ENCODE measurements at regions not wholly inside any gene's neighbourhood (a gene's known extent, or its start where the extent isn't known, plus 50 kb on each side); places are given as distances from the start of the nearest gene placed in this dataset.

DNA sequence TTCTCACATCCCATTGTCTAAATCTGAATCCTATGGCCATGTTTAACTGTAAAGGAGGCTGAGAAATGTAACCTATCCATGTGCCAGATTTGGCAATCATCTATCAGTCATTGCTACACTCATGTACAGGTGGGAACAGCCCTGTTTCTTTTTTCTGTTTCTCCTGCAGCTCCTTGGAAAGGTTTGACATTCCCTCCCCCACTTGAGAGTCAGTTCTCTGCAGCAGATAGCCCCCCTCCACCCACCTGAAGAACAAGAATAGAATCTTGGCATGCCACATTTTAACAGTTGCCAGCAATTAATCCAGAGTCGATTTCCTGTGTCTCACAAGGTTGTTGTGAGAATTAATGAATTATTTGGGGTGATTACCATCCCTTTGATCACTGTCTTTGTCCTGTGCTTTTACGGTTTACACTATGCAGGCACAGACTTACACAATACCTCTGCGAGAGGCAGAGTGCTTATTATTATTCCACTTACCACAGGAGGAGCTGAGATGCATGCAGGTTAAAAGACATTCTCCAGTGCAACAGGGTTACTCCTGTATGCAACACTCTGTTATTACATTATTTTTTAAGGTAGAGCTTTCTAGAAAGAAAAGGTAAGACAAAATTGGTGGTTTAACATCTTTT is 351.0 kb upstream of the THRB start:
- TF ChIP-seq, protein P1, sequence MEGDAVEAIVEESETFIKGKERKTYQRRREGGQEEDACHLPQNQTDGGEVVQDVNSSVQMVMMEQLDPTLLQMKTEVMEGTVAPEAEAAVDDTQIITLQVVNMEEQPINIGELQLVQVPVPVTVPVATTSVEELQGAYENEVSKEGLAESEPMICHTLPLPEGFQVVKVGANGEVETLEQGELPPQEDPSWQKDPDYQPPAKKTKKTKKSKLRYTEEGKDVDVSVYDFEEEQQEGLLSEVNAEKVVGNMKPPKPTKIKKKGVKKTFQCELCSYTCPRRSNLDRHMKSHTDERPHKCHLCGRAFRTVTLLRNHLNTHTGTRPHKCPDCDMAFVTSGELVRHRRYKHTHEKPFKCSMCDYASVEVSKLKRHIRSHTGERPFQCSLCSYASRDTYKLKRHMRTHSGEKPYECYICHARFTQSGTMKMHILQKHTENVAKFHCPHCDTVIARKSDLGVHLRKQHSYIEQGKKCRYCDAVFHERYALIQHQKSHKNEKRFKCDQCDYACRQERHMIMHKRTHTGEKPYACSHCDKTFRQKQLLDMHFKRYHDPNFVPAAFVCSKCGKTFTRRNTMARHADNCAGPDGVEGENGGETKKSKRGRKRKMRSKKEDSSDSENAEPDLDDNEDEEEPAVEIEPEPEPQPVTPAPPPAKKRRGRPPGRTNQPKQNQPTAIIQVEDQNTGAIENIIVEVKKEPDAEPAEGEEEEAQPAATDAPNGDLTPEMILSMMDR (conservative IDR thresholded peaks at IDR 0.05): no peak
- no peak for TF ChIP-seq ZFX (IDR thresholded peaks at IDR 0.05)

Data from C4-2B (cell line).